A549 (cell line): ENCODE measurements at regions not wholly inside any gene's neighbourhood (a gene's known extent, or its start where the extent isn't known, plus 50 kb on each side); places are given as distances from the start of the nearest gene placed in this dataset.
A peak's percentile ranks its signal among the peaks of the same experiment; 100 is the strongest.

Source experiments
- ATAC-seq, 2 experiments: fragments of 200-7000 bp in 1 of 2; fragments of >200 bp in 1 of 2; cut with Nextera tagmentation in 1 of 2; cut with Tn5 transposase in 1 of 2; 3 replicates each; pipeline versions ENCODE4 v1.8.0 to v1.9.1; 2018 to 2020; ENCODE audit warnings: mild to moderate bottlenecking in 1 of 2, moderate library complexity in 1 of 2
- CTCF ChIA-PET: fragments of 300-600 bp; sonication (Branson Sonifier 250); formaldehyde crosslinking; extraction: SDS; loops from one replicate; lab custom pipeline; 2021; ENCODE audit warnings: antibody characterized with exemption, inconsistent platforms; lab: Yijun Ruan, JAX
- POLR2A ChIA-PET: fragments of 350-600 bp; formaldehyde crosslinking; extraction: SDS; loops from one replicate; lab custom pipeline; 2021; ENCODE audit warnings: antibody characterized with exemption, inconsistent platforms; lab: Yijun Ruan, JAX
- DNase-seq, 2 experiments: peaks; one replicate each; pipeline versions ENCODE4 v3.0.0 to v3.0.0-alpha.2; 2011 to 2016; ENCODE audit warnings: low read depth in 1 of 2, low spot score in 1 of 2
- FAIRE-seq: peaks from 2 replicates; lab custom pipeline; 2011; peaks lifted over from hg19 to GRCh38; lab: Jason Lieb, UNC
- H3K27ac ChIP-seq, 2 experiments: fragments of >200 bp; sonication (Bioruptor Twin); formaldehyde crosslinking; 3 replicates each; pipeline ENCODE4 v1.5.1; 2016 to 2017
- H3K4me1 ChIP-seq: fragments of >200 bp; sonication (Bioruptor Twin); formaldehyde crosslinking; 3 replicates; pipeline ENCODE4 v1.6.1; 2016
- H3K4me2 ChIP-seq: fragments of >200 bp; sonication (Bioruptor Twin); formaldehyde crosslinking; 3 replicates; pipeline ENCODE4 v1.6.1; 2016
- H3K4me3 ChIP-seq: fragments of >200 bp; sonication (Bioruptor Twin); formaldehyde crosslinking; 3 replicates; pipeline ENCODE4 v1.5.1; 2016
- H3K9me3 ChIP-seq: fragments of >200 bp; sonication (Bioruptor Twin); formaldehyde crosslinking; 3 replicates; pipeline ENCODE4 v1.6.1; 2016
- BHLHE40 ChIP-seq: IDR thresholded peaks from 2 replicates; pipeline ENCODE4 v1.6.1; 2012; ENCODE audit warnings: low read depth, low read length, inconsistent platforms
- CBX2 ChIP-seq: fragments of 200-600 bp; sonication (generic); IDR thresholded peaks from 2 replicates; pipeline ENCODE4 v1.6.1; 2016; ENCODE audit warnings: low read depth, mild to moderate bottlenecking, borderline replicate concordance
- CHD4 ChIP-seq: fragments of 200-600 bp; sonication (generic); IDR thresholded peaks from 2 replicates; pipeline ENCODE4 v1.6.1; 2016; ENCODE audit warnings: antibody characterized with exemption, mild to moderate bottlenecking, borderline replicate concordance
- EP300 ChIP-seq, 2 experiments: fragments of >200 bp; sonication (Bioruptor Twin); formaldehyde crosslinking; IDR thresholded peaks; 2 replicates in 1 of 2; 3 replicates in 1 of 2; pipeline ENCODE4 v1.6.1; 2016 to 2017
- ESRRA ChIP-seq: fragments of 150-350 bp; IDR thresholded peaks from 2 replicates; pipeline ENCODE4 v1.6.1; 2014; ENCODE audit warnings: mild to moderate bottlenecking, low read length, borderline replicate concordance
- FOSL2 ChIP-seq, 2 experiments: fragments of 450-650 bp in 1 of 2; fragments of >200 bp in 1 of 2; sonication (Bioruptor Twin) in 1 of 2; formaldehyde crosslinking; IDR thresholded peaks; 2 replicates each; pipeline versions ENCODE4 v1.5.0 to v1.6.1; 2016 to 2020; ENCODE audit warnings: mild to moderate bottlenecking in 1 of 2, moderate library complexity in 1 of 2
- FOXS1 ChIP-seq: fragments of 250-450 bp; sonication (Bioruptor Pico); IDR thresholded peaks from 2 replicates; pipeline ENCODE4 v1.5.0; 2020; ENCODE audit warnings: mild to moderate bottlenecking, moderate library complexity
- HOXB5 ChIP-seq: fragments of 250-450 bp; sonication (Bioruptor Pico); IDR thresholded peaks from 2 replicates; pipeline ENCODE4 v1.5.0; 2020; ENCODE audit warnings: mild to moderate bottlenecking, moderate library complexity
- JUNB ChIP-seq: fragments of >200 bp; sonication (Bioruptor Twin); formaldehyde crosslinking; IDR thresholded peaks from 2 replicates; pipeline ENCODE4 v1.6.1; 2016
- MAZ ChIP-seq: fragments of 150-350 bp; IDR thresholded peaks from 2 replicates; pipeline ENCODE4 v1.6.1; 2014; ENCODE audit warnings: antibody characterized with exemption, low read depth, low read length, borderline replicate concordance
- MYC ChIP-seq: IDR thresholded peaks from 2 replicates; pipeline ENCODE4 v1.6.1; 2012; ENCODE audit warnings: mild to moderate bottlenecking, inconsistent platforms, low read length, improper control_type of control experiment, borderline replicate concordance
- NR3C1 ChIP-seq: fragments of >200 bp; sonication (Bioruptor Twin); formaldehyde crosslinking; IDR thresholded peaks from 3 replicates; pipeline ENCODE4 v1.6.1; 2017
- PHF8 ChIP-seq: fragments of 200-600 bp; sonication (generic); IDR thresholded peaks from 2 replicates; pipeline ENCODE4 v1.6.1; 2016; ENCODE audit warnings: low read depth, mild to moderate bottlenecking, antibody characterized with exemption, moderate library complexity, borderline replicate concordance
- RFX5 ChIP-seq: fragments of 450-650 bp; IDR thresholded peaks from 2 replicates; pipeline ENCODE4 v1.7.1; 2014; ENCODE audit warnings: antibody characterized with exemption, mild to moderate bottlenecking, moderate library complexity
- RNF2 ChIP-seq: fragments of 200-600 bp; sonication (generic); IDR thresholded peaks from 2 replicates; pipeline ENCODE4 v1.6.1; 2016; ENCODE audit warnings: low read depth, mild to moderate bottlenecking, antibody characterized with exemption, moderate library complexity, borderline replicate concordance
- TP53 ChIP-seq: fragments of 250-450 bp; sonication (Bioruptor Pico); IDR thresholded peaks from 2 replicates; pipeline ENCODE4 v1.5.0; 2021; ENCODE audit warnings: mild to moderate bottlenecking, moderate library complexity
- ZNF302 ChIP-seq: fragments of 250-450 bp; sonication (Bioruptor Pico); IDR thresholded peaks from 2 replicates; pipeline ENCODE4 v1.9.0; 2021; ENCODE audit warnings: inconsistent platforms, mild to moderate bottlenecking, moderate library complexity
- WGBS: methylation state at CpG from one replicate; pipeline ENCODE4 v1.1.6; 2017; ENCODE audit errors: missing lambda C conversion rate; 5-methylcytosine and 5-hydroxymethylcytosine counted together
- TF ChIP-seq, protein P1 (sequence below): fragments of 250-450 bp; sonication (Bioruptor Pico); IDR thresholded peaks from 2 replicates; pipeline ENCODE4 v1.5.0; 2020; ENCODE audit warnings: low read depth, mild to moderate bottlenecking, moderate library complexity
- TF ChIP-seq, protein P2 (sequence below): fragments of >200 bp; sonication (Bioruptor Twin); formaldehyde crosslinking; IDR thresholded peaks from 2 replicates; pipeline ENCODE4 v1.6.1; 2016
- TF ChIP-seq, protein P3 (sequence below): IDR thresholded peaks from 2 replicates; pipeline ENCODE4 v1.6.1; 2012
- TF ChIP-seq, protein P4 (sequence below): IDR thresholded peaks from 2 replicates; pipeline ENCODE4 v1.6.1; 2012; ENCODE audit warnings: low read depth, borderline replicate concordance

DNA sequence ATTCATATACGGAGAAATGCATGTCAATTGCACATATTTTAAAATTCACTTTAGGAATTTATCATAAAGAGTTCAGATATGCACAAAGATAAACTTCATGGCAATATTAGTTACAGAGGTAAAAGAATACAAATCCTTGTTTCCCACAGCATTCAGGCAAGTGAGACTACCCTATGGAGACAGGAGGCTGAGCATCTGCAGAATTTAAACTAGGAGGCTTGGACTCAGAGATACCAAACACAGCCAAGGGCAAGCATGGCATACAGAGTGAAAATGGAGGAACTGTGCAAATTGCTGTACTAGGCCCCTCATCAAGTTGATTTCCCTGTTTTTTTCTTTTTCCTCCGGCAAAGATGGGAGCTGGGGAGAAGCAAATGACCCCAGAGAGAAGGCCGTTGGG, 94.2 kb downstream of the SLC24A2 start:
- CTCF ChIA-PET: no interaction called here
- FAIRE-seq: no peak

DNA sequence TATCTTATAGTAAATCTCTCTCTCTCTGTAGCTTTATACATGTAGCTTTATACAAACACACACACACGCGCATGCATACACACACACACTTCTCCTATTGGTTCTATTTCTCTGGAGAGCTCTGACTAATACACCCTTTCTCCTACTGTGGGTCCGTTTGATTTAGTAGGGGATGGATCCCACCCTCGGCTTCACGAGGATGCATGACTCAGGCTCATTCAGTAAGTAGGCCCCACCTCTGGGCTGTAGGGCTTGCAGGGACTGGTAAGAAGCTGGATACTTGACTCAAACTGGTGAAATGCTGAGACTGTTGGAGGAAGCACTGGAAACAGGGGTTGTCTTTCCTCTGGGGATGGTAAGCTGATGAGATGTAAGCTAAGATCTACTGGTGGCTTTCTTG, 98.7 kb downstream of the SLC24A2 start:
- ATAC-seq (no peak), DNase-seq (no peak), FAIRE-seq (no peak)
- Histone ChIP-seq H3K4me2 (no peak overlapping the region), H3K9me3 (no peaks in the 10 kb centered on the region), H3K4me1 (no peaks in the 10 kb centered on the region), H3K4me3 (no peak overlapping the region), H3K27ac (no peak overlapping the region)
- no peak for TF ChIP-seq PHF8
- TF ChIP-seq EP300 (IDR thresholded peaks at IDR 0.05): no peak
- TF ChIP-seq ESRRA: no peak
- TF ChIP-seq, protein P1, sequence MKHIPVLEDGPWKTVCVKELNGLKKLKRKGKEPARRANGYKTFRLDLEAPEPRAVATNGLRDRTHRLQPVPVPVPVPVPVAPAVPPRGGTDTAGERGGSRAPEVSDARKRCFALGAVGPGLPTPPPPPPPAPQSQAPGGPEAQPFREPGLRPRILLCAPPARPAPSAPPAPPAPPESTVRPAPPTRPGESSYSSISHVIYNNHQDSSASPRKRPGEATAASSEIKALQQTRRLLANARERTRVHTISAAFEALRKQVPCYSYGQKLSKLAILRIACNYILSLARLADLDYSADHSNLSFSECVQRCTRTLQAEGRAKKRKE (CRISPR knock-in tag): no peak
- TF ChIP-seq CBX2: no peak
- TF ChIP-seq NR3C1: no peak
- TF ChIP-seq RFX5: no peak
- TF ChIP-seq MYC: no peak
- TF ChIP-seq ZNF302: no peak
- no peak for TF ChIP-seq JUNB
- no peak for TF ChIP-seq CHD4
- TF ChIP-seq HOXB5 (CRISPR knock-in tag): no peak
- no peak for TF ChIP-seq RNF2
- TF ChIP-seq, protein P2, sequence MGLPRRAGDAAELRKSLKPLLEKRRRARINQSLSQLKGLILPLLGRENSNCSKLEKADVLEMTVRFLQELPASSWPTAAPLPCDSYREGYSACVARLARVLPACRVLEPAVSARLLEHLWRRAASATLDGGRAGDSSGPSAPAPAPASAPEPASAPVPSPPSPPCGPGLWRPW: no peak
- POLR2A ChIA-PET: no interaction called here
- WGBS: 45% methylated on average over 5 of the region's 5 CpGs
- CTCF ChIA-PET: interaction anchor here (1.1 kb wide), 1 partner anchor 10 kb away, joined by 5 read pairs; no protein-coding TSS in a partner anchor

More for the DNA sequence above, 94.2 kb downstream of the SLC24A2 start:
- Histone ChIP-seq H3K9me3 (no peaks in the 10 kb centered on the region), H3K4me3 (no peak overlapping the region), H3K4me2 (no peak overlapping the region), H3K27ac (no peak overlapping the region), H3K4me1 (no peaks in the 10 kb centered on the region)
- POLR2A ChIA-PET: no interaction called here
- TF ChIP-seq, protein P3, sequence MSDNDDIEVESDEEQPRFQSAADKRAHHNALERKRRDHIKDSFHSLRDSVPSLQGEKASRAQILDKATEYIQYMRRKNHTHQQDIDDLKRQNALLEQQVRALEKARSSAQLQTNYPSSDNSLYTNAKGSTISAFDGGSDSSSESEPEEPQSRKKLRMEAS: no peak
- TF ChIP-seq FOXS1: no peak
- no peak for TF ChIP-seq CHD4
- no peak for TF ChIP-seq TP53 (CRISPR knock-in tag)
- no peak for TF ChIP-seq RNF2
- TF ChIP-seq MAZ: no peak
- TF ChIP-seq, protein P2: no peak
- TF ChIP-seq BHLHE40: no peak
- TF ChIP-seq, protein P1 (CRISPR knock-in tag): no peak
- 27% methylated on average over 3 of the region's 3 CpGs for WGBS
- no peak for DNase-seq
- ATAC-seq: no peak

DNA sequence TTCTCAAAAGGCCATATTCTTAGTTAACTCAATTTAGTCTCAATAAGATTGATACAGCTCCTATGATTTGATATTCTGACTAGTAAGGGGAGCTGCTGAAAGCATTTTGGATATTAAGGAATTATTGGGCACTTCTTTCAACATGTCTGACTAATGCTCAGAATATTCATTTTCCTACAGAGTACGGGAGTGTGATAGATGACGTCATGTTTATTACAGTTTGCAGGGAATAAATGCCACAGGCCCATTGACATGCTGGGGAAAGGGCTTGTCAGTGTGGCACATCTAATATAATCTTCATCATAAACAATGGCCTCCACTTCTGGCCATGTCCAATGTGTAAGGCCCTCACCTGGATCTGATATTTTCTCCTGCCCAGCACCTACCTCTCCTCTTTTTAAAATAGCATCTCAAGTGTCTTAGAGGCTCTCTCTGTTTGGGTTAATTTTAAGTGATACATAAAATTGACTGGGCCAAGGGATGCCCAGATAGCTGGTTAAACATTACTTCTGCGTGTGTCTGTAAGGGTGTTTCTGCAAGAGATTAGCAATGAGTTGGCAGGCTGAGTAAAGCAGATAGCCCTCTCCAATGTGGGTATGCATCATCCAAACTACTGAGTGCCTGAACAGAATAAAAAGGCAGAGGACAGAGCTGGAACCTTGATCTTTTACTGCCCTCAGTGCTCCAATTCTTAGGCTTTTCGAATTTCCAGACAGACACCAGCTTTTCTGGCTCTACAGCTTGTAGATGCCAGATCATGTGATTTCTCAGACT, 99.3 kb downstream of the SLC24A2 start:
- WGBS: 3% methylated on average over 4 of the region's 4 CpGs
- no peak for FAIRE-seq
- TF ChIP-seq, protein P4, sequence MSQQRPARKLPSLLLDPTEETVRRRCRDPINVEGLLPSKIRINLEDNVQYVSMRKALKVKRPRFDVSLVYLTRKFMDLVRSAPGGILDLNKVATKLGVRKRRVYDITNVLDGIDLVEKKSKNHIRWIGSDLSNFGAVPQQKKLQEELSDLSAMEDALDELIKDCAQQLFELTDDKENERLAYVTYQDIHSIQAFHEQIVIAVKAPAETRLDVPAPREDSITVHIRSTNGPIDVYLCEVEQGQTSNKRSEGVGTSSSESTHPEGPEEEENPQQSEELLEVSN: no peak
- TF ChIP-seq FOSL2 (IDR thresholded peaks at IDR 0.05) (no peak), FOSL2 (CRISPR knock-in tag; IDR thresholded peaks at IDR 0.05) (peak; percentile 7; the same call in 1 of the 2 replicates)
- no peak for DNase-seq
- ChIA-PET CTCF (interaction anchor here (1.1 kb wide), 1 partner anchor 9 kb away, joined by 5 read pairs; no protein-coding TSS in a partner anchor), POLR2A (no interaction called here)
- H3K4me3 ChIP-seq: no peak overlapping the region
- no peak overlapping the region for H3K4me2 ChIP-seq
- H3K27ac ChIP-seq: no peak overlapping the region
- H3K4me1 ChIP-seq: no peaks in the 10 kb centered on the region
- H3K9me3 ChIP-seq: no peaks in the 10 kb centered on the region
- ATAC-seq: no peak
